ENCODE measurements at regions not wholly inside any gene's neighbourhood (a gene's known extent, or its start where the extent isn't known, plus 50 kb on each side); places are given as distances from the start of the nearest gene placed in this dataset.

- TF ChIP-seq POLR2A (IDR thresholded peaks at IDR 0.05; ENCODE audit: low read depth, low read length) (no peak), TAF1 (IDR thresholded peaks at IDR 0.05; ENCODE audit: low read depth, low read length) (no peak), POLR2AphosphoS5 (IDR thresholded peaks at IDR 0.05; ENCODE audit: low read depth, low read length) (no peak)
Measured at GRCh38 chr5:58335518-58335917, 124.4 kb downstream of the PLK2 start.
